Esophagus (tissue), 2 donors: ENCODE measurements at regions not wholly inside any gene's neighbourhood (a gene's known extent, or its start where the extent isn't known, plus 50 kb on each side); places are given as distances from the start of the nearest gene placed in this dataset.

Experiments
- H3K27ac ChIP-seq, 2 donors: one replicate each; pipeline ENCODE4 v1.5.1; 2013; ENCODE audit warnings: low read depth in 2 of 2, mild to moderate bottlenecking in 2 of 2, inconsistent platforms in 1 of 2, low read length in 1 of 2, moderate library complexity in 1 of 2
- H3K27me3 ChIP-seq, 2 donors: one replicate each; pipeline ENCODE4 v1.6.1; 2013; ENCODE audit warnings: low read length in 2 of 2, control low read depth in 1 of 2, mild to moderate bottlenecking in 1 of 2; ENCODE audit not compliant: insufficient read depth in 2 of 2, control insufficient read depth in 1 of 2
- H3K36me3 ChIP-seq, 2 donors: one replicate each; pipeline ENCODE4 v1.6.1; 2013; ENCODE audit warnings: low read length in 1 of 2; ENCODE audit not compliant: control insufficient read depth in 2 of 2, insufficient read depth in 2 of 2
- H3K4me1 ChIP-seq, 2 donors: one replicate each; pipeline ENCODE4 v1.6.1; 2013; ENCODE audit warnings: low read length in 1 of 2; ENCODE audit not compliant: control insufficient read depth in 2 of 2, insufficient read depth in 2 of 2
- H3K4me3 ChIP-seq, 2 donors: one replicate each; pipeline ENCODE4 v1.5.1; 2013; ENCODE audit warnings: low read length in 2 of 2, mild to moderate bottlenecking in 2 of 2, low read depth in 1 of 2, moderate library complexity in 1 of 2
- H3K9me3 ChIP-seq, 2 donors: one replicate each; pipeline ENCODE4 v1.6.1; 2013; ENCODE audit warnings: mild to moderate bottlenecking in 2 of 2, low read depth in 1 of 2, low read length in 1 of 2, moderate library complexity in 1 of 2; ENCODE audit not compliant: control insufficient read depth in 2 of 2, insufficient read depth in 1 of 2
- WGBS, 2 donors: extraction: QIAGEN DNeasy Blood & Tissue Kit; methylation state at CpG; one replicate each; pipeline ENCODE4 v1.1.7; 2013; 5-methylcytosine and 5-hydroxymethylcytosine counted together
- donor health status: healthy with polysubstance abuse.
- donor health status: Bipolar disorder and iron deficiency.

DNA sequence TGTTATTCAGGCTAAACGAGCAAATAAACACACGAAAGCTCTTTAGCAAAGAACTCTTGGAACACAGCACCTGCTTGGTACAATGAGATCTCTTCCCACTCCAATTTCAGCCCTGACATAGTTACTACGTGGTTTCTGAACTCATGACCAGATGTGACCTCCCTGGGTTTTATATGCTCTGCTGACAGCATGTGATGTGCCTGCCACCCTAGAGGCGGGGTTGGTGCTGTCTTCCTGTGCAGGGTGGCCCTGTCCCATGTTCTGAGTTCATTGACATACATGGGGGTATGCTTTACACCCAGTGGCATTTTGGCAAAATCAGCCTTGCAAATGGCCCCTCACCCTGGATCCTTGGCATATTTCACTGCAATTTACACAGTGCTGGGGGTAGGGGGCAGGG lies 475.3 kb upstream of the ZFHX3 start:
- Histone ChIP-seq H3K27ac (no peak overlapping the region), H3K4me1 (no peaks in the 10 kb centered on the region), H3K36me3 (no peaks in the 10 kb centered on the region), H3K4me3 (no peak overlapping the region), H3K27me3 (no peaks in the 10 kb centered on the region), H3K9me3 (no peaks in the 10 kb centered on the region)
- 83 to 87% methylated on average over 4 of the region's 4 CpGs for WGBS, 2 donors

DNA sequence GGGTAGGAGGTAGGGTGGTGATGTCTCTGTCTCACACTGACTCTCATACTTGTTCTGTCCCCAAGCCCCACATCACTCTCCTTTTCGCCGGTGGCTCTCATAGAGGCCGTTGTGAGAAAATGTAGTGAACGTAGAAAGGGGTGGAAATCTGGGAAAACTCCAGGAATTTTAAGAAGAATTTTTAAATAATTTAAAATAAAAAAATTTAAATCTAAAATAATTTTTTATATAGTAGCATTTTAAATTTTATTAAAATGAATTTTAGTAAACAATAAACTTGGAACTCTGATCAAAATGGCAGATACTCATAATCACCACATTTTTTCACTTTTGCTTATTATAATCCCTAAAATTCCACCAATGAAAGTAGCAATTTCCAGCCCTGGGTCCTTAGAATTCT lies 473.6 kb upstream of the ZFHX3 start:
- no peaks in the 10 kb centered on the region for H3K9me3 ChIP-seq
- no peaks in the 10 kb centered on the region for H3K27me3 ChIP-seq
- WGBS, 2 donors: 93 to 96% methylated on average over 4 of the region's 4 CpGs
- no peak overlapping the region for H3K27ac ChIP-seq
- no peak overlapping the region for H3K4me3 ChIP-seq
- no peaks in the 10 kb centered on the region for H3K4me1 ChIP-seq
- no peaks in the 10 kb centered on the region for H3K36me3 ChIP-seq

- Histone ChIP-seq H3K9me3 (no peaks in the 10 kb centered on the region), H3K4me1 (no peaks in the 10 kb centered on the region), H3K4me3 (no peak overlapping the region), H3K27me3 (no peaks in the 10 kb centered on the region), H3K36me3 (no peaks in the 10 kb centered on the region), H3K27ac (no peak overlapping the region)
- 83% methylated on average over 4 of the region's 4 CpGs for WGBS, 2 donors
Measured at GRCh38 chr16:73515616-73516015, 467.7 kb upstream of the ZFHX3 start.

DNA sequence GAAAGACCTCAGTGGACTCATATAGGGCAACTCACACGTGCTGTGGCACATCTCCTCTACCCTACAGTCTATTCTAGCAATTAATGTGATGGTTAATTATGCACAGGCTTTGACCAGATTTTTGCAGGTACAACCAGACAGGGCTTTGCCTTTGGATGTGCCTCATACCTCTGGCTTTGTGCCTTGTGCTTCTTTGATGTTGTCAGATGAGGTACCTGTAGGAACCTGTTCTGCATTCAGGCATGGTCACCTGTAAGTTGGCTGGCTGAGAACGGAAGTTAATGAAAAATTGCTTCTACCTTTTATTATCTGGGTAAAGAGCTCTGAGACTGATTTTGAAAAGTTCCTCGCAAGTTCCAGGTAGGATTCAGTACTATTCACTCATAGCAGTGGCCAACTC lies 462.9 kb upstream of the ZFHX3 start:
- Histone ChIP-seq H3K4me3 (no peak overlapping the region), H3K36me3 (no peaks in the 10 kb centered on the region), H3K27ac (no peak overlapping the region), H3K27me3 (no peaks in the 10 kb centered on the region), H3K4me1 (no peaks in the 10 kb centered on the region), H3K9me3 (no peaks in the 10 kb centered on the region)
- 44 to 52% methylated on average over 3 of the region's 3 CpGs for WGBS, 2 donors

DNA sequence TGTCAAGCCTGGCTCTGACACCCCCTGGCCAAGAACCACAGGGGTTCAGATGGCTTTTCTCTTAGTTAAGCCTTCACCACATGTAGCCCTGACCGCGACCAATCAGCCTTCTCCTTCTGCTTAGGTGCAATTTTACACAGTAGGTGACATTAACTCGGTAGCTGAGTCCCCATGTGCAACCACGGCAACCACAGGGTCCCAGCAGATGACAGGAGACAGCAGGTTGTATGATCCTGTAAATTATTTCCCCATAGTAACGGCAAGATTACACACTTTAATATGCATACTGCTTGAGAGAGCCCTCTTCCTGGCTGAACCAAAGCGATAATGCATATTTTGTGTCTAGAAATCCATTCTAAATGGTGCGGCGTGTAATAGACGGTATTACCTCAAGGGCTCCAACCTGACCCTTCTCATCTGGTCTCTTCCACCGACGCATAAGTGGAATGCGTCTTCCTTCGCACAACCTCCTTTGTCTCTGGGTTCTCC lies 458.7 kb upstream of the ZFHX3 start:
- Histone ChIP-seq H3K4me1 (no peaks in the 10 kb centered on the region), H3K27me3 (no peaks in the 10 kb centered on the region), H3K27ac (no peak overlapping the region), H3K4me3 (no peak overlapping the region), H3K36me3 (no peaks in the 10 kb centered on the region), H3K9me3 (peaks cover 0 to 3% of the 10 kb centered on the region in 2 donors)
- WGBS, 2 donors: 90 to 93% methylated on average over 13 of the region's 13 CpGs

DNA sequence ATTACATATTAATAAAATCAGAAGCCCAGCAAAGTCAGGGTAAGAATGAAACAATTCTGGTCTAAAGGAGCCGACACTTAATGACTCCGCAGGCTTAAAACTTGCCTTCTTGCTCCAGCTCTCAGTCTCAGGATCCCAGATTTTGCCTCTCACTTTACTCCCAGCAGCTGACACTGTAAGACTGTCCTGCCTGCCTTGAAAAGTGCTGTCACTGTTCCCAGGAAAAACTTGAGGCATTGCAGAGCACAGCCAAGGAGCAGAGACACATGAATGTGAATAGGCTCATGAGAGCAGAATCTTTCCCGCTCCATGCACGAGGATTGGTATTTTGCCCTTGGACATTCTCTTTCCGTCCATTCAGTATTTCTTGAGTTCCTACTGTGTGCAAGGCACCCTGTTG lies 457.6 kb upstream of the ZFHX3 start:
- WGBS, 2 donors: 70 to 83% methylated on average over 5 of the region's 5 CpGs

GRCh38 chr16:73504591-73505575 lies 457.0 kb upstream of the ZFHX3 start:
- H3K27ac ChIP-seq: no peak overlapping the region
- H3K4me1 ChIP-seq: no peaks in the 10 kb centered on the region
- peaks cover 0 to 3% of the 10 kb centered on the region in 2 donors for H3K9me3 ChIP-seq
- WGBS, 2 donors: 70 to 72% methylated on average over 20 of the region's 20 CpGs
- no peak overlapping the region for H3K4me3 ChIP-seq
- no peaks in the 10 kb centered on the region for H3K36me3 ChIP-seq
- no peaks in the 10 kb centered on the region for H3K27me3 ChIP-seq

More for the DNA sequence above, 457.6 kb upstream of the ZFHX3 start:
- no peak overlapping the region for H3K27ac ChIP-seq
- no peaks in the 10 kb centered on the region for H3K27me3 ChIP-seq
- no peak overlapping the region for H3K4me3 ChIP-seq
- no peaks in the 10 kb centered on the region for H3K36me3 ChIP-seq
- H3K4me1 ChIP-seq: no peaks in the 10 kb centered on the region
- peaks cover 0 to 3% of the 10 kb centered on the region in 2 donors for H3K9me3 ChIP-seq

DNA sequence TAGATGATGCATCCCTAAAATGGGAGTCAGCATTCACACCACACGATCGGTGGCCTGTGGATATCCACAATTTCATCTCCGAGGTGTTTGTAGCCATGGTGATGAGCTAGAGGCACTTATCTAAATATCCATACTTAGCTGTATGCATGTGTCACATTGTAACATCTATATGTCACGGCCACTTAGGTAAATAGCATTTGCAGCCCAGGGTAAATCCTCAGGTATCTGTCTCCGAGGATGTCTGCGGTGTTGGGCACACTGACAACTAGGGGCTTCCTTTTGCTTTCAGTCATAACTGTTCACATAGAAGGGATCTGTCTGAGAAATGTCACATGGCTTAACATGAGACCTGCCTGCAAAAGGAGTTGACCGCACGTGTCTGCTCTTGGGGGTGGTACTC lies 455.2 kb upstream of the ZFHX3 start:
- H3K4me3 ChIP-seq: no peak overlapping the region
- peaks cover 0 to 3% of the 10 kb centered on the region in 2 donors for H3K9me3 ChIP-seq
- H3K4me1 ChIP-seq: no peaks in the 10 kb centered on the region
- H3K27me3 ChIP-seq: no peaks in the 10 kb centered on the region
- WGBS, 2 donors: 87 to 90% methylated on average over 8 of the region's 8 CpGs
- H3K27ac ChIP-seq: no peak overlapping the region
- no peaks in the 10 kb centered on the region for H3K36me3 ChIP-seq

- H3K27ac ChIP-seq: no peak overlapping the region
- H3K36me3 ChIP-seq: no peaks in the 10 kb centered on the region
- H3K4me1 ChIP-seq: no peaks in the 10 kb centered on the region
- H3K4me3 ChIP-seq: no peak overlapping the region
- peaks cover 0 to 3% of the 10 kb centered on the region in 2 donors for H3K9me3 ChIP-seq
- H3K27me3 ChIP-seq: no peaks in the 10 kb centered on the region
- WGBS, 2 donors: 95 to 97% methylated on average over 10 of the region's 10 CpGs
Measured at GRCh38 chr16:73499276-73499675, 451.3 kb upstream of the ZFHX3 start.

- Histone ChIP-seq H3K4me3 (no peak overlapping the region), H3K4me1 (no peaks in the 10 kb centered on the region), H3K36me3 (no peaks in the 10 kb centered on the region), H3K27ac (no peak overlapping the region), H3K27me3 (no peaks in the 10 kb centered on the region), H3K9me3 (no peaks in the 10 kb centered on the region)
- 63 to 64% methylated on average over 4 of the region's 4 CpGs for WGBS, 2 donors
Measured at GRCh38 chr16:73485880-73486279, 438.0 kb upstream of the ZFHX3 start.
